AML-193 (cell line): ENCODE measurements at regions not wholly inside any gene's neighbourhood (a gene's known extent, or its start where the extent isn't known, plus 50 kb on each side); places are given as distances from the start of the nearest gene placed in this dataset.

ENCODE experiments used
- DNase-seq, 2 experiments: peaks; one replicate each; lab custom pipeline; 2025; lab: John Stamatoyannopoulos, UW

DNA sequence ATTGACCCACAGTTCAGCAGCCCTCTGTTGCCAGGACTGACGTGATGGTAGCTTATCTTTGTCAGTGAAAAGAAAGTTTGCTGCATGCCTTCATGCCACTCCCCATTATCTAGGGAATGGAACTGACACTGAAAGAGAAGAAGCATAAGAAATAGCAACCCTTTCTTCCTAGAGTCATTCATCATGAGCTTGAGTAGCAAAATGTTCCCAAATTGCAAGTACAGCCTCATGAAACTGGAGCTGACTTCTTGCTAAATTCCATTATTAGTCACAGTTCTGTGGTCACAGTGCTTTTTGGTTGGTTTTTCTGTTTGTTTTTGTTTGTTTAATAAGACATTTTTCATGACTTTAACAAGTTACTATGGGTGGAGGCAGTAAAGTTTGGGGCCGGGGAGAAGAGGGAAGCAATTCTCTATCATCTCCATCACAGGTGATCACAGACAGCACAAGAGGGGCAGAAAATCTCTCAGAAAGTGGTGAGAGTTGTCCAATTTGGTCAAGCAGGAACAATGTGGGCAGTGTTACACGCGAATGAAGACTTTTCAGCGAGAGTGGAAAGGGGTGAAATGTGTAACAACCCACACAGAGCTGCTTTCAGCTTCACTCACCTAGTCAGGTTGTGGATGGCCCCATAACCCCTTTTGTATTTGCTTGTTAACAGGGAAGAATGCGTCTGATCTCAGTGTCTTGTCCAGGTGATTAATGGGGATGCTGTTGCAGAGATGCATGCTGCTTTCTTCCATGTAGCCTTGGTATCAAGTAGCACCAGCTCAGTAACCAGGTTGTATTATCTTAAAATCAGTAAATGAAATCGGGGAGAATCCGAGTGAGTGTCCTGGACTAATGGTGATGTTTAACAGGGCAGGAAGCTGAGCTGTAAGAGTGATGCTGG, 440.4 kb downstream of the DMRT2 start:
- no peak for DNase-seq

- no peak for DNase-seq
Measured at GRCh38 chr9:1492156-1492555, 442.0 kb downstream of the DMRT2 start.

DNA sequence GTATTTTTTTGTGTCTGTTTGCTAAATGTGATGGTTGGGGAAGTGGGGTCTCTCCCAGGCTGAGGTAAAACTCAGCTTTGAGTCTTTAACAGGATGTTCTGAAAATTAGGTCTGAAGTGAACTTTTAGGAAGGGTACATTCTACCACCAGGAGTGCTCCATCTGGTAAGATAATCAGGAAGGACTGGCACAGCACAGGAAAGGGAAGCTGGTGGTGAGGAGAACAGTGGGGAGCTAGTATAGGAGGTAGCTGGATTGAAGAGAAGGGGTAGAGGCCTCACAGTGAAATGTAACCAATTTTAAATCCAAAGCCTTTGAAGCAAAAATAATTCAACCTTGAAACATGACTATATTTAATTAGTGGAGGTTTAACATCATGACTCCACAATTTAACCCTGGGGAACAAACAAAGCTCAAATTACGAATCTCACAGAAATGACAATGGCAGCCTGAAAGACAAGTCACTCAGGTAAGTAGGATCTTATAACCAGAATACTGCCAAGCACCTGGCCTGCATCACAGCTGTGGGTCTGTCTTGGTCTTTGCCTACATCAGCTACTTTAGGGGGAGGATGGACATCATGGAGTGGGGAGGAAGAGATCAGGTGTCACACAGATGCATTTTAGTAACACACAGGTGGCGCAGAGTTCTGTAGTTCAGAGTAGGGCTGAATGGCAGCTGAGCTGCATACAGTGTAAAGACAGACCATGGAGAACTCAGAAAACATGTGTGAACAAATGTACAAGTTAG, 445.3 kb downstream of the DMRT2 start:
- no peak for DNase-seq

- no peak for DNase-seq
Measured at GRCh38 chr9:1505489-1505888, 455.3 kb downstream of the DMRT2 start.

DNA sequence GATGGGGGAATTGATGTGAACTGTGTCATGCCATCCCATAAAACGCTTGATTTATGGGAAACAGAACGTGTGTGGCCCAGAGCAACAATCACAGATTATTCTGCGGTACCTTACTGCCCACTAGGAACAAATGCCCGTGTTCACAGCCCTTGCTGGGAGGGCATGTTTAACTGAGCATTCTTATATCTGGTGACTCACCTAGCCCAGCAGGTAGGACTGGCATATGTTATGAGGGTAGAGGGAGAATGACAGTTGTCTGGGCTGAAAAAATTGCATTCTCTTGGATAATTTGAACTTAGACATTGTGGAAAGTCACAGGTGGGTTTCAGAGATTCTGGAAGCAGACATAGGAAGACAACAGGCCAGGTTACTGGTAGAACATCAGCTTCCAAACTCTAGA, 460.6 kb downstream of the DMRT2 start:
- no peak for DNase-seq

DNA sequence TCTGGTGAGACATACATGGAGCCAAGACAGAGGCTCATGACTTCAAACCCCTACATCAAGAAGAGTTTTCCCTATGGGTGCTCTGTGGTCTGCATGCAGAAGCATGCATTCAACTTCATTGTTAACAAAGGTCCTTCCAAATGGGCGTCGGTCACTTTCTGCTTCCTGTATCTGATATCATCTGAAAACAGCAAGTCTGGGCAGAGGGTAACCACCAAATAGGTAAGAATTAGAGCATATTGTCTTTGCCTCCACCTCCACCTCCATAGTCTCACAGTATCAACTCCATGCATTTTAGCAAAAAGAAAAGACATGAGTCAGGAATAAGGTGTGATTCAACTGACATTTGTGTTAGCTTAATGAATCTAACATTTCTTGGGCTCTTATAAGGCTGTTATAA, 462.9 kb downstream of the DMRT2 start:
- no peak for DNase-seq

DNA sequence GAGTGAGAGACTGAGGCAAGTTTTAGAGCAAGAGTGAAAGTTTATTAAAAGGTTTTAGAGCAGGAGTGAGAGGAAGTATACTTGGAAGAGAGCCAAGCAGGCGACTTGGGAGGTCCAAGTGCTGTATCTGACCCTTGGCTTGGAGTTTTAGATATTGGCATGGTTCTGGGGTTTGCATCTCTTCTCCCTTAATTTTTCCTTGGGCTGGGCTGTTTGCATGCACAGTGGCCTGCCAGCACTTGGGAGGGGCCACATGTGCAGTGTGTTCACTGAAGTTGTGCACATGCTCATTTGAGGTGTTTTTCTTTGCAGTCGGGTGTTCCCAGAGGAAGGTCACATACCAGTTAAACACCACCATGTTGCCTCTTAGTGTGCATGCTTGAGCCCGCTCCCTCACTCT, 464.1 kb downstream of the DMRT2 start:
- no peak for DNase-seq

GRCh38 chr9:1514776-1515363, 464.7 kb downstream of the DMRT2 start:
- no peak for DNase-seq

DNA sequence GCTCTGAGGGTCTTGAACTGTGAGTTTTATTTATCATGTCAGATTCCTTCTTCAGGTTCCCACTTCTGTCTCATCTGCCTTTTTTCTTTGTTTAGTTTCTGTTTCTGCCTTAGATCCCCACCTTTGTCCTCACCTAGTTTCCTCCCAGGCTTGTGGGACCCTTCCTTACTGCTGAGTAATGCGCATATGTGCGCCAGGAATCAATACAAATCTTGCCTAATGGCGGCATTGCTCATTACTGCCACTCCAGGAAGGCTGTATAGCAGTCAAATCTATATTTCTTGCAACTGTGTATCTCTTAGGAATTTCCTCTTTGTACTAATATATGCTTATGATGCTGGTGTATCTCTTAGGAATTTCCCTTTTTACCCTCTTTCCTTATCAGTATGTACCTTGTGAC, 465.4 kb downstream of the DMRT2 start:
- DNase-seq, result no peak

- no peak for DNase-seq
Measured at GRCh38 chr9:1521547-1521946, 471.4 kb downstream of the DMRT2 start.

DNA sequence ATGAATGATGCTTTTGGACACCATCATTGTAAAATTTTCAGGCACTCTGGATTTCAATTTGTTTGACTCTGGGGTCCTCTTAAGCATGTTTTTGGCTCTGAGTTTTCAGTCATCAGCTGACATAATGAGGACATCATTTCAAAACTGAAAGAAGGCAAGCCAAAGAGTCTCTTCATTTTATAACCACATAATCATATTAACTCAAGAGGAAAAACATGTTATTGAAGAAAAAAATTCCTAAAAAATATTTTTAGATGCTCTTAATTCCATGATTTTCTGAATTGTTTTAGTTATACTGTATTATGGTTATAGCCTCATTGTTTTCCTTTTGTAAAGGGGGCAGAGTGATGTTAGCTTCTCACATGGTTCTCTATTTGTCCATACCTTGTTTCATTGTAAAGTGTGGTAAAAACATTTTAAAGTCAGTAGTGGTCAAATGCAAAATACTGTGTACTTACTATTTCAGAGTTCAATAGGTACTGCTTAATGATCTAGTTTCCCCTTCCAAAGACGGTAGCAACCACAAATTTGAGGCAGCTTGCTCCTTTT, 472.1 kb downstream of the DMRT2 start:
- DNase-seq, result no peak

GRCh38 chr9:1528456-1528855, 478.3 kb downstream of the DMRT2 start:
- DNase-seq, result no peak

DNA sequence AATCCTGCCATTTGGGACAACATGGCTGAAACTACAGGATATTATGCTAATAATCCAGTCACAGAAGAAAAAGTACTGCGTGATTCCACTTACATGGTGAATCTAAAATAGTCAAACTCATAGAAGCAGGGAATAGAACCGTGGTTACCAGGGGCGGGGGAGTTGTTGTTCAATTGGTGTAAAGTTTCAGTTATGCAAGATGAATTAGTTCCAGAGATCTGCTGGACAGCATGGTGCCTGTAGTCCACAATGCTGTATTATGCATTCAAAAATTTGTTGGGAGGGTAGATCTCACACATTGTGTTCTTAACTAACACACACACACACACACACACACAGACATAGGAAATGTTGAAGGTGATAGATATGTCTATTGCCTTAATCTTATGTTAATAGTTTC, 480.5 kb downstream of the DMRT2 start:
- DNase-seq, result no peak

- no peak for DNase-seq
Measured at GRCh38 chr9:1531424-1531823, 481.3 kb downstream of the DMRT2 start.

- no peak for DNase-seq
Measured at GRCh38 chr9:1532171-1532570, 482.0 kb downstream of the DMRT2 start.

GRCh38 chr9:1535051-1535450, 480.1 kb upstream of the SMARCA2 start:
- no peak for DNase-seq

GRCh38 chr9:1535599-1535998, 479.5 kb upstream of the SMARCA2 start:
- no peak for DNase-seq

DNA sequence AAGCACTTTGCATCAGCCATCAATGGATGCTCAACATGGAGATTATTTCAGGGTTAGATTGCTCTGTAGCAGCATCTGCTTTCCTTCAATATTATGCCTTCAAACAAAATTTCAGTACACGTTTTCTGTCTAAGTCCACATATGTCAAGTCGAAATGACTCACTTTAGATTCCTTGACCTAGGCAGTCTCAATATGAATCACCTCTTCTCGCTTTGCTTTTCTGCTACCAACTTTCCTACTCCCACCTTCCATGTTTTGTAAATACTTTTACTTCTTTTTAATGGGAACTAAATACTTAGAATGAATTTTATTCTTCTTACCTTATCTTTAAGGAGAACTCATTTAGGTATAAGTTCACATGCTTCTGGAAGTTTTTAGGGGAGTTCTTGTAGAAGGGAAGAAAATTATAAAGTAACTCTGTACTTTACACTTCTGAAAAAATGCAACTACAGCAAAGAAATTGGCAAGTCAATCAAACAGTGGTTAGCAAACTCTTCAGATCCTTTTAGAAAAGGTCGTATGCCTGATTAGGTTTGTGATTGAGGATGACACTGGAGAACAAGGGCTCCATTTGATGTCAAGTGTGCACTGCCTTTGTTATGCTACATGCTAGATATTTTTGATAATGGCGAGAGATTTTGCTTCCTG, 478.5 kb upstream of the SMARCA2 start:
- no peak for DNase-seq

GRCh38 chr9:1538301-1538700, 476.8 kb upstream of the SMARCA2 start:
- DNase-seq, result no peak

DNA sequence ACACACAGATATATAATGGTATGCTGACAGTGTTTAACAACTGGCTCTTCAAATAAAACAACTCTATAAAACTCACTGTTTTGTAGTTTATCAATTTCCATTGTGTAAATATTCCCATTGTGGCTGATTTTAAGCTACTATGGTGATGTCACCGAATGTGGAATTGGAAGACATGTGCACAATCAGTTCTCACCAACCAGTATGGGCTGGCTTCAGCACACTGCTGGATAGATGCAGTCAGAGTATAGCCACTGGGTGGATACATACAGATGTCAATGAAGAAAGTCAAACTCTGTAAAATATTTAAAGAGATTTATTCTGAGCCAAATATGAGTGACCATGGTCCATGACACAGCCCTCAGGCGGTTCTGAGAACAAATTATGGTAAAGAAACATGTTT, 475.9 kb upstream of the SMARCA2 start:
- DNase-seq, result no peak

GRCh38 chr9:1550636-1551035, 464.5 kb upstream of the SMARCA2 start:
- DNase-seq, result no peak
